Fibroblast of lung (primary cell): ENCODE measurements at regions not wholly inside any gene's neighbourhood (a gene's known extent, or its start where the extent isn't known, plus 50 kb on each side); places are given as distances from the start of the nearest gene placed in this dataset.

Experiments
- DNase-seq, 2 donors: peaks; one replicate each; pipeline versions ENCODE4 v3.0.0 to v3.0.0-alpha.2; 2010; ENCODE audit warnings: low read depth in 2 of 2
- H2AFZ ChIP-seq: 2 replicates; pipeline ENCODE4 v1.5.1; 2012; ENCODE audit warnings: low read length, control low read depth, inconsistent platforms
- H3K27ac ChIP-seq: 2 replicates; pipeline ENCODE4 v1.5.1; 2011; ENCODE audit warnings: low read length, control low read depth; ENCODE audit not compliant: insufficient read depth
- H3K27me3 ChIP-seq: 2 replicates; pipeline ENCODE4 v1.5.1; 2011; ENCODE audit warnings: mild to moderate bottlenecking, low read length; ENCODE audit not compliant: control insufficient read depth, insufficient read depth
- H3K36me3 ChIP-seq: 2 replicates; pipeline ENCODE4 v1.5.1; 2011; ENCODE audit warnings: low read length; ENCODE audit not compliant: control insufficient read depth, insufficient read depth
- H3K4me1 ChIP-seq: 2 replicates; pipeline ENCODE4 v1.5.1; 2011; ENCODE audit warnings: low read length; ENCODE audit not compliant: control insufficient read depth, insufficient read depth; ENCODE audit errors: extremely low read depth
- H3K4me2 ChIP-seq: 2 replicates; pipeline ENCODE4 v1.5.1; 2011; ENCODE audit warnings: low read length, control low read depth; ENCODE audit not compliant: insufficient read depth; ENCODE audit errors: extremely low read depth
- H3K4me3 ChIP-seq, 4 experiments: fragments of 200-600 bp in 1 of 4; sonication (generic) in 1 of 4; replicated peaks in 1 of 4; 2 replicates each; pipeline ENCODE4 v1.5.1; 2011 to 2016; ENCODE audit warnings: low read length in 4 of 4, low read depth in 3 of 4, mild to moderate bottlenecking in 3 of 4, control low read depth in 2 of 4, inconsistent platforms in 1 of 4, mixed read lengths in 1 of 4; ENCODE audit not compliant: insufficient read depth in 1 of 4; ENCODE audit errors: control extremely low read depth in 1 of 4
- H3K79me2 ChIP-seq: 2 replicates; pipeline ENCODE4 v1.5.1; 2012; ENCODE audit warnings: mild to moderate bottlenecking, low read length, inconsistent platforms; ENCODE audit not compliant: control insufficient read depth, insufficient read depth
- H3K9ac ChIP-seq: 2 replicates; pipeline ENCODE4 v1.5.1; 2011; ENCODE audit warnings: mild to moderate bottlenecking, low read length, control low read depth; ENCODE audit not compliant: insufficient read depth
- H3K9me3 ChIP-seq: 2 replicates; pipeline ENCODE4 v1.5.1; 2012; ENCODE audit warnings: low read depth, low read length; ENCODE audit not compliant: control insufficient read depth, insufficient read depth
- H4K20me1 ChIP-seq: 2 replicates; pipeline ENCODE4 v1.5.1; 2011; ENCODE audit warnings: low read length; ENCODE audit not compliant: control insufficient read depth, insufficient read depth; ENCODE audit errors: extremely low read depth
- EZH2 ChIP-seq: IDR thresholded peaks from 2 replicates; pipeline ENCODE4 v1.5.1; 2012; ENCODE audit warnings: low read length, control low read depth, mild to moderate bottlenecking; ENCODE audit errors: missing control alignments
- TF ChIP-seq, protein P1 (sequence below), 2 donors: IDR thresholded peaks in 1 of 2; conservative IDR thresholded peaks in 1 of 2; 1 replicate in 1 of 2; 2 replicates in 1 of 2; pipeline ENCODE4 v1.5.1; 2011 to 2012; ENCODE audit warnings: low read length in 2 of 2, control low read depth in 1 of 2, inconsistent platforms in 1 of 2, low read depth in 1 of 2, mild to moderate bottlenecking in 1 of 2

DNA sequence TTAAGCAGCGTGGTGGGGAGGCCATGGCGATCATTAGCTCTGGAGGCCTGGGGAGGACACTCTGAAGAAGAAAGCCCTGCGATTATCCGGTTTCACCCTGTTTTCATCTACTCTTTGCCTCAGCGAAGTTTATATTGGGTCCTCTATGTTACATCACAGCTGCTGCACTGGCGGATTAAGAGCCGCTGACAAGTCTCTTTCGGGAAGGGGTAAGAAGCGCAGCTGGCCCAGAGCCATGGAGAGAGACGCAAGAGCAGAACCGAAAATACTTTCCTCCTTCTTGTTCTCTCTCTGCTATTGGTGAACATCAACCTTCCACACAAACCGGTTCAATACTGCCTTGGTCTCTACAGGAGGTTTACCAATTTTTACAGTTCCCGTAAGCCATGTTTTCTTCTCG is 291.5 kb downstream of the FAM72C start:
- Histone ChIP-seq H3K27me3 (no peaks in the 10 kb centered on the region), H3K4me1 (no peaks in the 10 kb centered on the region), H3K79me2 (no peaks in the 10 kb centered on the region)

DNA sequence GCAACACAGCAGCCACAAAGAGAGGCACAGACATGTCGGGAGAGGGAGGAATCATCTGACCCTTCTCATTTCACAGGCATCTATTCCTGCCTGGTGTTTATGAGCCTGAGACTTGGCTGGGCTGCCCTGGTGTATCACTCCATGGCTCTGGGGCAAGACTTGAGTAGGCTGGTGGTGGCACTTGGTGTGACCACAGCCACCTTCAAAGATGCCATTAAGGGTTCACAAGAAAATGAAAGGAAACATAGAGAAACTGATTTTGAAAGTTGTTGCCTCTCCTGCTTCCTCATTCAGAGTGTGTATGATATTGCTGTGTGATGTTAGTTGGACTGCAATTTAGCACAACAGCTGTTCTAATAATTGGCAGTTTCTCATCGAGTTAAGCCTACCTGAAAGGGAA is 298.8 kb downstream of the FAM72C start:
- no peaks in the 10 kb centered on the region for H3K27me3 ChIP-seq
- H2AFZ ChIP-seq, result no peak overlapping the region
- no peaks in the 10 kb centered on the region for H3K9me3 ChIP-seq
- no peak overlapping the region for H3K27ac ChIP-seq
- no peak overlapping the region for H3K9ac ChIP-seq
- H3K4me1 ChIP-seq, result no peaks in the 10 kb centered on the region
- H3K79me2 ChIP-seq, result no peaks in the 10 kb centered on the region
- H3K4me2 ChIP-seq, result no peak overlapping the region
- H4K20me1 ChIP-seq, result no peaks in the 10 kb centered on the region
- no peak for DNase-seq
- no peaks in the 10 kb centered on the region for H3K36me3 ChIP-seq
- TF ChIP-seq, protein P1, sequence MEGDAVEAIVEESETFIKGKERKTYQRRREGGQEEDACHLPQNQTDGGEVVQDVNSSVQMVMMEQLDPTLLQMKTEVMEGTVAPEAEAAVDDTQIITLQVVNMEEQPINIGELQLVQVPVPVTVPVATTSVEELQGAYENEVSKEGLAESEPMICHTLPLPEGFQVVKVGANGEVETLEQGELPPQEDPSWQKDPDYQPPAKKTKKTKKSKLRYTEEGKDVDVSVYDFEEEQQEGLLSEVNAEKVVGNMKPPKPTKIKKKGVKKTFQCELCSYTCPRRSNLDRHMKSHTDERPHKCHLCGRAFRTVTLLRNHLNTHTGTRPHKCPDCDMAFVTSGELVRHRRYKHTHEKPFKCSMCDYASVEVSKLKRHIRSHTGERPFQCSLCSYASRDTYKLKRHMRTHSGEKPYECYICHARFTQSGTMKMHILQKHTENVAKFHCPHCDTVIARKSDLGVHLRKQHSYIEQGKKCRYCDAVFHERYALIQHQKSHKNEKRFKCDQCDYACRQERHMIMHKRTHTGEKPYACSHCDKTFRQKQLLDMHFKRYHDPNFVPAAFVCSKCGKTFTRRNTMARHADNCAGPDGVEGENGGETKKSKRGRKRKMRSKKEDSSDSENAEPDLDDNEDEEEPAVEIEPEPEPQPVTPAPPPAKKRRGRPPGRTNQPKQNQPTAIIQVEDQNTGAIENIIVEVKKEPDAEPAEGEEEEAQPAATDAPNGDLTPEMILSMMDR (conservative IDR thresholded peaks at IDR 0.05 in 1 of 2, IDR thresholded peaks at IDR 0.05 in 1 of 2; ENCODE audit: low read depth in 1 of 2, low read length in 2 of 2), result no peak
- TF ChIP-seq EZH2, result no peak
- H3K4me3 ChIP-seq, result no peak overlapping the region

More for the DNA sequence above, 291.5 kb downstream of the FAM72C start:
- Histone ChIP-seq H3K4me3 (no peak overlapping the region), H3K4me2 (no peak overlapping the region), H3K27ac (no peak overlapping the region), H3K9me3 (no peaks in the 10 kb centered on the region), H2AFZ (no peak overlapping the region), H3K36me3 (no peaks in the 10 kb centered on the region), H4K20me1 (no peaks in the 10 kb centered on the region), H3K9ac (no peak overlapping the region)
- TF ChIP-seq, protein P1 (conservative IDR thresholded peaks at IDR 0.05 in 1 of 2, IDR thresholded peaks at IDR 0.05 in 1 of 2; ENCODE audit: low read depth in 1 of 2, low read length in 2 of 2), result no peak
- TF ChIP-seq EZH2, result no peak
- no peak for DNase-seq

DNA sequence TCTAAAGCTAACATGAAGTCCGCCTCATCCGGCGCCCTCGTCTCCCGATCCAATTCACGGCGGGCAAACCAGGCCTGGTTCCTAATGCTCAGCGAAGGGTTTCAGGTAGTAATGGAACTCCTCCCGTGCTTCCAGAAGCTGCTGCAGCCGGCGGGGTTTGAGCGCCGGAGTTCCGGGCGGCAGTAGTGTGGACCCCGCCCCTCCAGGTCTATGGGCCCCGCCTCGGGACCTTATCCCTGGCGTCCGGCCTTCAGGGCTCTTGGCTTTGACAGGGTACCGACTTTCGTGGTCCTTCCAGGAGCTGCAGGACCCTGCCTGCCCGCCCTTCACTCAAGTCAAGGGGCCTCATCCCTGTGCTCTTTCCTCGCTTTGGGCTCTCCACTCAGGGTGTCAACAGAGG is 304.1 kb downstream of the FAM72C start:
- no peak overlapping the region for H3K27ac ChIP-seq
- no peak overlapping the region for H2AFZ ChIP-seq
- H3K36me3 ChIP-seq, result no peaks in the 10 kb centered on the region
- no peak for TF ChIP-seq EZH2
- TF ChIP-seq, protein P1 (conservative IDR thresholded peaks at IDR 0.05 in 1 of 2, IDR thresholded peaks at IDR 0.05 in 1 of 2; ENCODE audit: low read depth in 1 of 2, low read length in 2 of 2), result no peak
- DNase-seq, result no peak
- no peaks in the 10 kb centered on the region for H3K4me1 ChIP-seq
- no peaks in the 10 kb centered on the region for H3K27me3 ChIP-seq
- H3K79me2 ChIP-seq, result no peaks in the 10 kb centered on the region
- no peak overlapping the region for H3K4me2 ChIP-seq
- no peak overlapping the region for H3K9ac ChIP-seq
- no peak overlapping the region for H3K4me3 ChIP-seq
- no peaks in the 10 kb centered on the region for H3K9me3 ChIP-seq
- no peaks in the 10 kb centered on the region for H4K20me1 ChIP-seq
